DMS153 treated with DMSO at 0.1 percent for 48 hours (cell line): ENCODE measurements at regions not wholly inside any gene's neighbourhood (a gene's known extent, or its start where the extent isn't known, plus 50 kb on each side); places are given as distances from the start of the nearest gene placed in this dataset.

Source experiments
- DNase-seq: peaks from one replicate; lab custom pipeline; 2025; ENCODE audit not compliant: unreplicated experiment; lab: John Stamatoyannopoulos, UW

GRCh38 chr5:133905424-133905823, 63.0 kb downstream of the C5orf15 start:
- no peak for DNase-seq

- no peak for DNase-seq
Measured at GRCh38 chr5:133904641-133905040, 63.8 kb downstream of the C5orf15 start.

GRCh38 chr5:133902511-133903118, 65.8 kb downstream of the C5orf15 start:
- no peak for DNase-seq

- no peak for DNase-seq
Measured at GRCh38 chr5:133900534-133901270, 67.7 kb downstream of the C5orf15 start.

GRCh38 chr5:133899506-133899905, 68.9 kb downstream of the C5orf15 start:
- no peak for DNase-seq

- no peak for DNase-seq
Measured at GRCh38 chr5:133898440-133898839, 70.0 kb downstream of the C5orf15 start.

GRCh38 chr5:133897431-133897830, 71.0 kb downstream of the C5orf15 start:
- no peak for DNase-seq

- no peak for DNase-seq
Measured at GRCh38 chr5:133896873-133897272, 71.6 kb downstream of the C5orf15 start.

GRCh38 chr5:133895979-133896845, 72.2 kb downstream of the C5orf15 start:
- DNase-seq: no peak

- no peak for DNase-seq
Measured at GRCh38 chr5:133894143-133894542, 74.3 kb downstream of the C5orf15 start.

GRCh38 chr5:133892774-133893173, 75.7 kb downstream of the C5orf15 start:
- no peak for DNase-seq

GRCh38 chr5:133892306-133892705, 76.1 kb downstream of the C5orf15 start:
- no peak for DNase-seq

- DNase-seq: no peak
Measured at GRCh38 chr5:133891390-133891789, 77.0 kb downstream of the C5orf15 start.

GRCh38 chr5:133890776-133891280, 77.6 kb downstream of the C5orf15 start:
- no peak for DNase-seq

GRCh38 chr5:133890314-133890713, 78.1 kb downstream of the C5orf15 start:
- no peak for DNase-seq

GRCh38 chr5:133889271-133889905, 79.0 kb downstream of the C5orf15 start:
- DNase-seq: no peak

- DNase-seq: no peak
Measured at GRCh38 chr5:133888625-133888991, 79.8 kb downstream of the C5orf15 start.

GRCh38 chr5:133885566-133885965, 82.9 kb downstream of the C5orf15 start:
- DNase-seq: no peak

GRCh38 chr5:133884569-133885311, 83.7 kb downstream of the C5orf15 start:
- no peak for DNase-seq

- DNase-seq: no peak
Measured at GRCh38 chr5:133883916-133884315, 84.5 kb downstream of the C5orf15 start.
